A549 (cell line): ENCODE measurements at regions not wholly inside any gene's neighbourhood (a gene's known extent, or its start where the extent isn't known, plus 50 kb on each side); places are given as distances from the start of the nearest gene placed in this dataset.

Experiments
- ATAC-seq, 2 experiments: fragments of 200-7000 bp in 1 of 2; fragments of >200 bp in 1 of 2; cut with Nextera tagmentation in 1 of 2; cut with Tn5 transposase in 1 of 2; 3 replicates each; pipeline versions ENCODE4 v1.8.0 to v1.9.1; 2018 to 2020; ENCODE audit warnings: mild to moderate bottlenecking in 1 of 2, moderate library complexity in 1 of 2
- CTCF ChIA-PET: fragments of 300-600 bp; sonication (Branson Sonifier 250); formaldehyde crosslinking; extraction: SDS; loops from one replicate; lab custom pipeline; 2021; ENCODE audit warnings: antibody characterized with exemption, inconsistent platforms; lab: Yijun Ruan, JAX
- POLR2A ChIA-PET: fragments of 350-600 bp; formaldehyde crosslinking; extraction: SDS; loops from one replicate; lab custom pipeline; 2021; ENCODE audit warnings: antibody characterized with exemption, inconsistent platforms; lab: Yijun Ruan, JAX
- DNase-seq, 2 experiments: peaks; one replicate each; pipeline versions ENCODE4 v3.0.0 to v3.0.0-alpha.2; 2011 to 2016; ENCODE audit warnings: low read depth in 1 of 2, low spot score in 1 of 2
- FAIRE-seq: peaks from 2 replicates; lab custom pipeline; 2011; peaks lifted over from hg19 to GRCh38; lab: Jason Lieb, UNC
- H3K27ac ChIP-seq, 2 experiments: fragments of >200 bp; sonication (Bioruptor Twin); formaldehyde crosslinking; 3 replicates each; pipeline ENCODE4 v1.5.1; 2016 to 2017
- H3K4me1 ChIP-seq: fragments of >200 bp; sonication (Bioruptor Twin); formaldehyde crosslinking; 3 replicates; pipeline ENCODE4 v1.6.1; 2016
- H3K4me2 ChIP-seq: fragments of >200 bp; sonication (Bioruptor Twin); formaldehyde crosslinking; 3 replicates; pipeline ENCODE4 v1.6.1; 2016
- H3K4me3 ChIP-seq: fragments of >200 bp; sonication (Bioruptor Twin); formaldehyde crosslinking; 3 replicates; pipeline ENCODE4 v1.5.1; 2016
- H3K9me3 ChIP-seq: fragments of >200 bp; sonication (Bioruptor Twin); formaldehyde crosslinking; 3 replicates; pipeline ENCODE4 v1.6.1; 2016
- CBX8 ChIP-seq: fragments of 200-600 bp; sonication (generic); IDR thresholded peaks from 2 replicates; pipeline ENCODE4 v1.6.1; 2016
- CTCF ChIP-seq: fragments of >200 bp; sonication (Bioruptor Twin); formaldehyde crosslinking; IDR thresholded peaks from 3 replicates; pipeline ENCODE4 v1.5.1; 2016
- EHMT2 ChIP-seq: fragments of 200-600 bp; sonication (generic); IDR thresholded peaks from 2 replicates; pipeline ENCODE4 v1.6.1; 2016; ENCODE audit warnings: antibody characterized with exemption, low read depth, mild to moderate bottlenecking, moderate library complexity
- ELK1 ChIP-seq: fragments of 150-350 bp; IDR thresholded peaks from 2 replicates; pipeline ENCODE4 v1.6.1; 2014; ENCODE audit warnings: low read depth, mild to moderate bottlenecking, low read length
- FOSB ChIP-seq: fragments of 250-450 bp; sonication (Bioruptor Pico); IDR thresholded peaks from 2 replicates; pipeline ENCODE4 v1.5.0; 2020; ENCODE audit warnings: mild to moderate bottlenecking, moderate library complexity
- FOSL2 ChIP-seq, 2 experiments: fragments of 450-650 bp in 1 of 2; fragments of >200 bp in 1 of 2; sonication (Bioruptor Twin) in 1 of 2; formaldehyde crosslinking; IDR thresholded peaks; 2 replicates each; pipeline versions ENCODE4 v1.5.0 to v1.6.1; 2016 to 2020; ENCODE audit warnings: mild to moderate bottlenecking in 1 of 2, moderate library complexity in 1 of 2
- FOXS1 ChIP-seq: fragments of 250-450 bp; sonication (Bioruptor Pico); IDR thresholded peaks from 2 replicates; pipeline ENCODE4 v1.5.0; 2020; ENCODE audit warnings: mild to moderate bottlenecking, moderate library complexity
- GATA3 ChIP-seq: IDR thresholded peaks from 2 replicates; pipeline ENCODE4 v1.6.1; 2012; ENCODE audit warnings: borderline replicate concordance
- HDAC2 ChIP-seq: fragments of 200-600 bp; sonication (generic); IDR thresholded peaks from 2 replicates; pipeline ENCODE4 v1.6.1; 2016
- HEYL ChIP-seq: fragments of 250-450 bp; sonication (Bioruptor Pico); IDR thresholded peaks from 2 replicates; pipeline ENCODE4 v1.8.0; 2021; ENCODE audit warnings: mild to moderate bottlenecking, moderate library complexity
- HOXA7 ChIP-seq: fragments of 250-450 bp; sonication (Bioruptor Pico); IDR thresholded peaks from 2 replicates; pipeline ENCODE4 v1.5.0; 2020; ENCODE audit warnings: mild to moderate bottlenecking, moderate library complexity
- HOXB13 ChIP-seq: fragments of 250-450 bp; sonication (Bioruptor Pico); IDR thresholded peaks from 2 replicates; pipeline ENCODE4 v1.5.0; 2020; ENCODE audit warnings: low read depth, mild to moderate bottlenecking, moderate library complexity
- HOXB5 ChIP-seq: fragments of 250-450 bp; sonication (Bioruptor Pico); IDR thresholded peaks from 2 replicates; pipeline ENCODE4 v1.5.0; 2020; ENCODE audit warnings: mild to moderate bottlenecking, moderate library complexity
- KDM1A ChIP-seq: fragments of 200-600 bp; sonication (generic); IDR thresholded peaks from 2 replicates; pipeline ENCODE4 v1.6.1; 2016; ENCODE audit warnings: low read depth, mild to moderate bottlenecking
- KDM5A ChIP-seq: fragments of 200-600 bp; sonication (generic); IDR thresholded peaks from 2 replicates; pipeline ENCODE4 v1.6.1; 2016; ENCODE audit warnings: antibody characterized with exemption, mild to moderate bottlenecking
- MAX ChIP-seq: IDR thresholded peaks from 2 replicates; pipeline ENCODE4 v1.6.1; 2012
- MYC ChIP-seq: IDR thresholded peaks from 2 replicates; pipeline ENCODE4 v1.6.1; 2012; ENCODE audit warnings: mild to moderate bottlenecking, inconsistent platforms, low read length, improper control_type of control experiment, borderline replicate concordance
- PBX3 ChIP-seq: IDR thresholded peaks from 2 replicates; pipeline ENCODE4 v1.6.1; 2012
- PHF8 ChIP-seq: fragments of 200-600 bp; sonication (generic); IDR thresholded peaks from 2 replicates; pipeline ENCODE4 v1.6.1; 2016; ENCODE audit warnings: low read depth, mild to moderate bottlenecking, antibody characterized with exemption, moderate library complexity, borderline replicate concordance
- RARB ChIP-seq: fragments of 250-450 bp; sonication (Bioruptor Pico); IDR thresholded peaks from 2 replicates; pipeline ENCODE4 v1.8.0; 2021; ENCODE audit warnings: mild to moderate bottlenecking, moderate library complexity
- REST ChIP-seq: fragments of 200-600 bp; sonication (generic); IDR thresholded peaks from 2 replicates; pipeline ENCODE4 v1.6.1; 2016; ENCODE audit warnings: antibody characterized with exemption, mild to moderate bottlenecking, moderate library complexity
- RFX5 ChIP-seq: fragments of 450-650 bp; IDR thresholded peaks from 2 replicates; pipeline ENCODE4 v1.7.1; 2014; ENCODE audit warnings: antibody characterized with exemption, mild to moderate bottlenecking, moderate library complexity
- RNF2 ChIP-seq: fragments of 200-600 bp; sonication (generic); IDR thresholded peaks from 2 replicates; pipeline ENCODE4 v1.6.1; 2016; ENCODE audit warnings: low read depth, mild to moderate bottlenecking, antibody characterized with exemption, moderate library complexity, borderline replicate concordance
- SREBF2 ChIP-seq: fragments of 450-650 bp; IDR thresholded peaks from 2 replicates; pipeline ENCODE4 v1.6.1; 2014; ENCODE audit warnings: mild to moderate bottlenecking, moderate library complexity
- WGBS: methylation state at CpG from one replicate; pipeline ENCODE4 v1.1.6; 2017; ENCODE audit errors: missing lambda C conversion rate; 5-methylcytosine and 5-hydroxymethylcytosine counted together

GRCh38 chr5:137564398-137564961 lies 65.4 kb upstream of the SPOCK1 start:
- CTCF ChIA-PET = no interaction called here
- no peak for ATAC-seq
- no peaks in the 10 kb centered on the region for H3K9me3 ChIP-seq
- H3K4me2 ChIP-seq = no peak overlapping the region
- H3K4me3 ChIP-seq = no peak overlapping the region
- POLR2A ChIA-PET = no interaction called here
- TF ChIP-seq PBX3 (no peak), HOXA7 (CRISPR knock-in tag) (no peak), KDM1A (no peak), FOXS1 (CRISPR knock-in tag) (no peak), RNF2 (no peak), HEYL (CRISPR knock-in tag) (no peak)
- TF ChIP-seq, all 56 proteins: peak for 0
- Histone ChIP-seq H3K4me1 (no peaks in the 10 kb centered on the region), H3K27ac (no peak overlapping the region)
- FAIRE-seq (no peak), DNase-seq (no peak)
- 31% methylated on average over 5 of the region's 5 CpGs for WGBS

GRCh38 chr5:137563646-137564397 lies 64.7 kb upstream of the SPOCK1 start:
- DNase-seq = no peak
- no peaks in the 10 kb centered on the region for H3K4me1 ChIP-seq
- TF ChIP-seq CTCF = no peak
- TF ChIP-seq HOXB5 (CRISPR knock-in tag) = no peak
- no peak for TF ChIP-seq FOXS1 (CRISPR knock-in tag)
- TF ChIP-seq RARB (CRISPR knock-in tag) = no peak
- no peak for TF ChIP-seq HOXB13 (CRISPR knock-in tag)
- no peaks in the 10 kb centered on the region for H3K9me3 ChIP-seq
- CTCF ChIA-PET = no interaction called here
- FAIRE-seq = no peak
- no peak overlapping the region for H3K4me3 ChIP-seq
- H3K27ac ChIP-seq = no peak overlapping the region
- no peak for ATAC-seq
- 55% methylated on average over 14 of the region's 14 CpGs for WGBS
- no peak overlapping the region for H3K4me2 ChIP-seq
- POLR2A ChIA-PET = no interaction called here

GRCh38 chr5:137563301-137563645 lies 64.1 kb upstream of the SPOCK1 start:
- no peak overlapping the region for H3K27ac ChIP-seq
- H3K4me3 ChIP-seq = no peak overlapping the region
- no peaks in the 10 kb centered on the region for H3K9me3 ChIP-seq
- WGBS = 80% methylated on average over 2 of the region's 2 CpGs
- no peak for FAIRE-seq
- ChIA-PET POLR2A (no interaction called here), CTCF (no interaction called here)
- no peak for ATAC-seq
- no peaks in the 10 kb centered on the region for H3K4me1 ChIP-seq
- no peak overlapping the region for H3K4me2 ChIP-seq
- no peak for DNase-seq
- TF ChIP-seq ELK1 (no peak), FOXS1 (CRISPR knock-in tag) (no peak), CBX8 (no peak), FOSL2 (IDR thresholded peaks at IDR 0.05) (no peak), FOSL2 (CRISPR knock-in tag; IDR thresholded peaks at IDR 0.05) (no peak), EHMT2 (no peak), MYC (no peak), HDAC2 (no peak), RFX5 (no peak), KDM5A (no peak), HEYL (CRISPR knock-in tag) (no peak), GATA3 (no peak), PHF8 (no peak), MAX (no peak), REST (no peak), SREBF2 (no peak), FOSB (CRISPR knock-in tag) (no peak), RARB (CRISPR knock-in tag) (no peak)
